ENCODE measurements at regions not wholly inside any gene's neighbourhood (a gene's known extent, or its start where the extent isn't known, plus 50 kb on each side); places are given as distances from the start of the nearest gene placed in this dataset.

DNA sequence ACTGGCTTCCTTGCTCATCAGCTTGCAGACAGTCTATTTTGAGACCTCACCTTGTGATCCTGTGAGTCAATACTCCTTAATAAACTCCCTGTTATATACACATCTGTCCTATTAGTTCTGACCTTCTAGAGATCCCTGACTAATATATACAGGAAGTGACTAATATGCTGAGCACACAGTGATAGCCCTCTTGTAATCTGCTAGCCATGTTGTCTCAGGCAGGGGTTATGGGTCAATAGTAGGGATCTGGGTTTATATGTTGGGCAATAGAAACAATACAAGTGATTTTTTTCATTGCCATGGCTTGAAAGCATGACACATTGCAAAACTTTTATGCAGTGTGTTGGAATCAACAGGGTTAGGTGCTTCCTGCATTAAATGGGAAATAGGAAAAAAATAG lies 562.2 kb downstream of the GALC start:
- TF ChIP-seq, protein P1, sequence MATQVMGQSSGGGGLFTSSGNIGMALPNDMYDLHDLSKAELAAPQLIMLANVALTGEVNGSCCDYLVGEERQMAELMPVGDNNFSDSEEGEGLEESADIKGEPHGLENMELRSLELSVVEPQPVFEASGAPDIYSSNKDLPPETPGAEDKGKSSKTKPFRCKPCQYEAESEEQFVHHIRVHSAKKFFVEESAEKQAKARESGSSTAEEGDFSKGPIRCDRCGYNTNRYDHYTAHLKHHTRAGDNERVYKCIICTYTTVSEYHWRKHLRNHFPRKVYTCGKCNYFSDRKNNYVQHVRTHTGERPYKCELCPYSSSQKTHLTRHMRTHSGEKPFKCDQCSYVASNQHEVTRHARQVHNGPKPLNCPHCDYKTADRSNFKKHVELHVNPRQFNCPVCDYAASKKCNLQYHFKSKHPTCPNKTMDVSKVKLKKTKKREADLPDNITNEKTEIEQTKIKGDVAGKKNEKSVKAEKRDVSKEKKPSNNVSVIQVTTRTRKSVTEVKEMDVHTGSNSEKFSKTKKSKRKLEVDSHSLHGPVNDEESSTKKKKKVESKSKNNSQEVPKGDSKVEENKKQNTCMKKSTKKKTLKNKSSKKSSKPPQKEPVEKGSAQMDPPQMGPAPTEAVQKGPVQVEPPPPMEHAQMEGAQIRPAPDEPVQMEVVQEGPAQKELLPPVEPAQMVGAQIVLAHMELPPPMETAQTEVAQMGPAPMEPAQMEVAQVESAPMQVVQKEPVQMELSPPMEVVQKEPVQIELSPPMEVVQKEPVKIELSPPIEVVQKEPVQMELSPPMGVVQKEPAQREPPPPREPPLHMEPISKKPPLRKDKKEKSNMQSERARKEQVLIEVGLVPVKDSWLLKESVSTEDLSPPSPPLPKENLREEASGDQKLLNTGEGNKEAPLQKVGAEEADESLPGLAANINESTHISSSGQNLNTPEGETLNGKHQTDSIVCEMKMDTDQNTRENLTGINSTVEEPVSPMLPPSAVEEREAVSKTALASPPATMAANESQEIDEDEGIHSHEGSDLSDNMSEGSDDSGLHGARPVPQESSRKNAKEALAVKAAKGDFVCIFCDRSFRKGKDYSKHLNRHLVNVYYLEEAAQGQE (IDR thresholded peaks at IDR 0.05; ENCODE audit: insufficient read depth in 1 of 2, low read depth in 2 of 2, low read length in 1 of 2): no peak
- TF ChIP-seq SIN3A (IDR thresholded peaks at IDR 0.05; ENCODE audit: borderline replicate concordance, insufficient read depth, low read depth, low read length) (no peak), TCF7L2 (IDR thresholded peaks at IDR 0.05; ENCODE audit: low read depth, low read length) (no peak), POLR2AphosphoS5 (IDR thresholded peaks at IDR 0.05; ENCODE audit: low read depth, low read length) (no peak)
- TF ChIP-seq, protein P2, sequence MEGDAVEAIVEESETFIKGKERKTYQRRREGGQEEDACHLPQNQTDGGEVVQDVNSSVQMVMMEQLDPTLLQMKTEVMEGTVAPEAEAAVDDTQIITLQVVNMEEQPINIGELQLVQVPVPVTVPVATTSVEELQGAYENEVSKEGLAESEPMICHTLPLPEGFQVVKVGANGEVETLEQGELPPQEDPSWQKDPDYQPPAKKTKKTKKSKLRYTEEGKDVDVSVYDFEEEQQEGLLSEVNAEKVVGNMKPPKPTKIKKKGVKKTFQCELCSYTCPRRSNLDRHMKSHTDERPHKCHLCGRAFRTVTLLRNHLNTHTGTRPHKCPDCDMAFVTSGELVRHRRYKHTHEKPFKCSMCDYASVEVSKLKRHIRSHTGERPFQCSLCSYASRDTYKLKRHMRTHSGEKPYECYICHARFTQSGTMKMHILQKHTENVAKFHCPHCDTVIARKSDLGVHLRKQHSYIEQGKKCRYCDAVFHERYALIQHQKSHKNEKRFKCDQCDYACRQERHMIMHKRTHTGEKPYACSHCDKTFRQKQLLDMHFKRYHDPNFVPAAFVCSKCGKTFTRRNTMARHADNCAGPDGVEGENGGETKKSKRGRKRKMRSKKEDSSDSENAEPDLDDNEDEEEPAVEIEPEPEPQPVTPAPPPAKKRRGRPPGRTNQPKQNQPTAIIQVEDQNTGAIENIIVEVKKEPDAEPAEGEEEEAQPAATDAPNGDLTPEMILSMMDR (IDR thresholded peaks at IDR 0.05): no peak
- peak; percentile 61 for DNase-seq (ENCODE audit: low read depth, low spot score)
- BruUV-seq (replicated peaks): no TSS peak
- Histone ChIP-seq H3K9me3 (ENCODE audit: control insufficient read depth, insufficient read depth, low read depth, low read length) (no peaks in the 10 kb centered on the region), H3K36me3 (ENCODE audit: control insufficient read depth, insufficient read depth, low read length) (no peaks in the 10 kb centered on the region), H3K27me3 (ENCODE audit: control insufficient read depth, insufficient read depth, low read length) (no peaks in the 10 kb centered on the region), H3K27ac (ENCODE audit: low read length) (no peak overlapping the region), H3K4me3 (ENCODE audit: low read depth in 2 of 2, low read length in 2 of 2) (no peak overlapping the region), H3K4me1 (ENCODE audit: control insufficient read depth, insufficient read depth, low read length) (no peaks in the 10 kb centered on the region)
- ATAC-seq: no peak
- ChIA-PET POLR2A (no interaction called here), CTCF (no interaction called here)
- in situ Hi-C loops (cut with HindIII; ENCODE audit: low pct_unique_long_range_greater_than_20kb, low sequenced_read_pairs) (no loop called here), intact Hi-C loops (cut with micrococcal nuclease; ENCODE audit: unreplicated experiment) (no loop called here)

- POLR2A ChIA-PET: no interaction called here
- ATAC-seq (no peak), DNase-seq (ENCODE audit: low read depth, low spot score) (no peak)
- TF ChIP-seq TCF7L2 (IDR thresholded peaks at IDR 0.05; ENCODE audit: low read depth, low read length) (no peak), SIN3A (IDR thresholded peaks at IDR 0.05; ENCODE audit: borderline replicate concordance, insufficient read depth, low read depth, low read length) (no peak), POLR2AphosphoS5 (IDR thresholded peaks at IDR 0.05; ENCODE audit: low read depth, low read length) (no peak)
- TF ChIP-seq, protein P2 (IDR thresholded peaks at IDR 0.05): no peak
- TF ChIP-seq, protein P1 (IDR thresholded peaks at IDR 0.05; ENCODE audit: insufficient read depth in 1 of 2, low read depth in 2 of 2, low read length in 1 of 2): no peak
- Histone ChIP-seq H3K27ac (ENCODE audit: low read length) (no peak overlapping the region), H3K36me3 (ENCODE audit: control insufficient read depth, insufficient read depth, low read length) (no peaks in the 10 kb centered on the region), H3K9me3 (ENCODE audit: control insufficient read depth, insufficient read depth, low read depth, low read length) (no peaks in the 10 kb centered on the region), H3K27me3 (ENCODE audit: control insufficient read depth, insufficient read depth, low read length) (no peaks in the 10 kb centered on the region), H3K4me3 (ENCODE audit: low read depth in 2 of 2, low read length in 2 of 2) (no peak overlapping the region), H3K4me1 (ENCODE audit: control insufficient read depth, insufficient read depth, low read length) (no peaks in the 10 kb centered on the region)
- BruUV-seq (replicated peaks): no TSS peak
- CTCF ChIA-PET: no interaction called here
- in situ Hi-C loops (cut with HindIII; ENCODE audit: low pct_unique_long_range_greater_than_20kb, low sequenced_read_pairs) (no loop called here), intact Hi-C loops (cut with micrococcal nuclease; ENCODE audit: unreplicated experiment) (no loop called here)
These were observed 562.8 kb downstream of the GALC start for GRCh38 chr14:87430214-87430613.

Data from Panc1 (cell line).